Activated CD4-positive, alpha-beta T cell treated with anti-CD3 and anti-CD28 coated beads, Interleukin-2, amount 50 U/mL, for 48 hours (primary cell): ENCODE measurements at regions not wholly inside any gene's neighbourhood (a gene's known extent, or its start where the extent isn't known, plus 50 kb on each side); places are given as distances from the start of the nearest gene placed in this dataset.
"Not testable (repeated sequence)": the region's sequence is repeated elsewhere in the genome, so short reads cannot be mapped to it uniquely, and the experiment has no call there.

Experiments
- DNase-seq, 2 experiments: peaks; one replicate each; pipeline ENCODE4 v3.0.0-alpha.2; 2020

DNA sequence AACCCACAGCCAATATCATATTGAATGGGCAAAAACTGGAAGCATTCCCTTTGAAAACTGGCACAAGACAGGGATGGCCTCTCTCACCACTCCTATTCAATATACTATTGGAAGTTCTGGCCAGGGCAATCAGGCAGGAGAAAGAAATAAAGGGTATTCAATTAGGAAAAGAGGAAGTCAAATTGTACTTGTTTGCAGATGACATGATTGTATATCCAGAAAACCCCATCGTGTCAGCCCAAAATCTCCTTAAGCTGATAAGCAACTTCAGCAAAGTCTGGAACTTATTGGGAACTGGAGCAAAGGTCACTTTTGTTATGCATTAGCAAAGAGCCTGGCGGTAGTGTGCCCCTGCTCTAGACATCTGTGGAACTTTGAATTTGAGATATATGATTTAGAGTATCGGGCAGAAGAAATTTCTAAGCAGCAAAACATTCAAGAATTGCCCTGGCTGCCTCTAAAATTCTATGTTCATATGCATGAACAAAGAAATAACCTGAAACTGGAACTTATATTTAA, 53.4 kb upstream of the PSMA1 start:
- DNase-seq, result not testable (repeated sequence)

- DNase-seq, result no peak
These were observed 57.1 kb upstream of the PSMA1 start for GRCh38 chr11:14577292-14577691.

DNA sequence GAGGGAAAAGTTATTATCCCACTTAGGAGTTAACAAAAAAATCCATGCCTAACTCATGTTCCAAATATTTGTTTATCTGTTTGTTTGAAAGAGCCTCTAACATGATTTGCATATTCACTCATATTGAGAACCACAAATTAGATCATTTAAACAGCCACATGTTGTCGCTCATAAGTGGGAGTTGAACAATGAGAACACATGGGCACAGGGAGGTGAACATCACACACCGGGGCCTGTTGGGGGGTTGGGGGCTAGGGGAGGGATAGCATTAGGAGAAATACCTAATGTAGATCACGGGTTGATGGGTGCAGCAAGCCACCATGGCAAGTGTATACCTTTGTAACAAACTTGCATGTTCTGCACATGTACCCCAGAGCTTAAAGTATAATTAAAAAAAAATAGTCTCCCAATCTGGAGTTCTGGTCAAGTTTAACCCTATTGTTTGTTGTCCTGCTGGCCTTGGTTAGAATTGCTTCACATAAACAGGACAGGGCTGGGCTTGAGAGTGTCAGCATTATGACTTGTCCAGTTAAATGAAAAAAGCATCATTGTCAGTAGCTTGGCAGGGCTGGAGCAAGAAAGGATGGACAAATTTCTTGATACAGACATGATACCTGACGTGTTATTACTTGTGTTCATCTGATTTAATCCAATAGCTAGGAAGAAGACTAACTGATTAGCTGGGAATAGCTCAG, 57.8 kb upstream of the PSMA1 start:
- DNase-seq, result no peak

DNA sequence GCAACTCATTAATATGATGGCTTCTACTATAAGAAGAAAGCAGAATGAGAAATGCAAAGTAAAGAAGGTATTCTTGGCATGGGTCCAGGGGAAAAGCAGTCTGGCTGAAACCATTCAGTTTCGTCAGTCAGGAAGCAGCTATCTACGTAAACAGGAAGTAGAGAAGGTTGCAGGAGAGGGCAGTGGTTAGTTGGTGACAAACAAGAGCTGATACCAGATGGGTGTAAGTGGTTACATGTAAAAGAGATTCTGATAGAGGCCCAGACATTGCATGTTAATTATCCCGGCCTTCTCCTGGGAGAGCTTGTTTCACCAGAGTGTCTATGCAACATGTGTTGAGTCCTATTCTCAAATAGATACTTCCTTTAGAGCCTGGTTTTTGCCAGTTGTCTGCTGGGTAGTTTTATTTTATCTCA, 58.4 kb upstream of the PSMA1 start:
- DNase-seq, result peak; percentile 14 to 36

DNA sequence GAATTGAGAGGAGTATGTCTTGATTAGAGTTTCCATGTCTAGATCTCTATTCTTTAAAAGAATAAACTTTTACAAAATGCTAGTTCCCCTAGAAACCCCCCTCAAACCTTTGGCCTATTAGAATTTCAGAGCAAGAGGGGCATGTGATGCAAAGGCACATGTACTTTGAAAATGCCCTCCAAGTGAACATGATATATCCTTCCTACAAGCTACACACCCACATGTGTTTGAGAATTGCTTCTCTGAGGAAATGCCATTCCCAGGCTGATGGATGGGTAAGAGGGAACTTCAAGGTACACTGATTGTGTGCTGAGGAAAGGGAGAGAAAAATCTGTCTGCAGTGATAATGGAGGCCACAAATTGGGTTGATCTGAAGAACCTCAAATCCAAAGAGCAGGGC, 59.5 kb upstream of the PSMA1 start:
- DNase-seq, result no peak

GRCh38 chr11:14582793-14583192, 60.8 kb upstream of the PDE3B start:
- no peak for DNase-seq

DNA sequence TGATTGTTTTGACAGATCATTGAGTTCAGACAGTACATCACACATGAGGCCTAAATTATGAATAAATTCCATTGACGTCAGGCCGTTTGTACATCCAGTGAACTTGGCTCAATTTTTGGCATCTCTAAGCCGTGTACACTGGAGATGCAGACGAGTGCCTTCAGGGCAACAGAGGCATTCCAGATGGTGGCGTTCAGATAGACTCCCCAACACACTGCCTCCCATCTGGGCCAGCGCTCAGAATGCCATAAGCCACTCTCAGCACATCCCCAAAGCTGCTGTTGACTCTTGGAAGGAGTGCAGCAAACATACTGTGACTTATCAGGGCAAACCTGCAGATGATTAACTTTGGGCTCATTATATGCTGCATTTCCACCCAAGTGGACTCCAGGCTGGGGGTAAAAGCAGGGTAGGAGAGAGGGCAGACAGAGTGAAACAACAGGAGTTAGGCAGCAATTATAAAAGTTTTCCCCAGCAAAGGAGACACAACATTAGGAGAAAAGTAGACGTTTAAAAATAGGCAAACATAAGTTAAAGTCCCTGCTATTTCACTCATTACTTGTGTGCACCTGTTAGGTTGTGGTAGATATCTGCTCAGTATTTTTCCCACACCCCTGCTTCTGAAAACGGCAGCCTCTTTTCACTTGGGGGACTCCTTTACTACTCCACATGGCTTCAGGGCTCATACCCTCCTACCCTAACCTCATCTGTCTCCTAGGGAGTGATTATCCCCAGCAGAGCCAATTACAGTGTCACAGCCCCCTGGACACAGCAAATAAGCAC, 60.2 kb upstream of the PDE3B start:
- no peak for DNase-seq

DNA sequence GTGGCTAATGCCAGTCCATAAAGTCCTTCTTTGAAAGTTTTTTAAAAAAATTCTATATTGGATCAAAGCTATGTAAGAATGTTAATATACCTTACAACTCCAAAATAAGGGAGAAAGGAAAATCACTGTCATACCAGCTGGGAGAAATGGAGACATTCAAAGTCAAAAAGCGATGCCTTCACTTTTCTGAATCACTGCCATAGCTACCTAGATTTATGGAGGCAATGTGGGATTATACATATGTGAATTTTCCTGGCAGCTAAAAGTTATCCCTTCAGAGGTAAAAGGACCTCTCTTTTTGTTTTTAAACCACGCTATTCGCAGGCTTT, 59.6 kb upstream of the PDE3B start:
- DNase-seq, result no peak

GRCh38 chr11:14584595-14584994, 59.0 kb upstream of the PDE3B start:
- no peak for DNase-seq

- no peak for DNase-seq
These were observed 58.2 kb upstream of the PDE3B start for GRCh38 chr11:14585438-14585837.

GRCh38 chr11:14587258-14587657, 56.3 kb upstream of the PDE3B start:
- no peak for DNase-seq

DNA sequence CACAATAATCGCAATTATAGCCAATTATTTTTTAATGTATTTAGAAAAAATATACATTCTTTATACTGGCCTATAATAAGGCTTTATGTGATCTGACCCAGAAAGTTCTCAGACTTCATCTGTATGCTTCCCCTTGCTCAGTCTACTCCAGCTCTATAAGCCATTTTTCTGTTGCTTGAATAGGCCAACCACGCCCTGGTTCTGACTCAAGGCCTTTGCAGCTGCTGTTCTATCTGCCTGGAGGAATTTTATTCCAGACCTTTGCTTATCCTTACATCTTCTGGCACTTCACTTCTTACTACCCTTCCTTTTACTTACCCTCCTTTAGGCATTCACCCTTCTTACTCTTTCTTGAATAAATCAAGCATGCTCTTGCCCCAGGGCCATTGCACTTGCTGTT, 54.9 kb upstream of the PDE3B start:
- DNase-seq, result no peak

DNA sequence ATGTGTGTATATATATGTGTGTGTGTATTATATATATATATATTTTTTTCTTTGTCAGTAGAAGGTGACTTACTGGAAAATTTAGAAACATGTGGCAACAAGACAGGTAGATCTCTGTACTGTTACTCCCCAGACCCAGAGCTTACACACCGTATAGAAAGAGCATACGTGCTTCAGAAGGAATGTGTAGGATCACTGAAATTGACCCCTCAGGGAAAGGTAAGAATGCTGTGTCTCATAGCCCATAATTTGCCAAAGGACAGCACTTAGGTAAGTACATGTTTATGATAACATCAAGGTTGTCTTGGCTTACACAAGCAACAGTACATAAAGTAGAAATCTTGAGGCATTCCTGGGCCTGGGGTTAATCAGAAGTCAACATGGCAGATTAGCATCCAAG, 54.2 kb upstream of the PDE3B start:
- no peak for DNase-seq

GRCh38 chr11:14591046-14591445, 52.6 kb upstream of the PDE3B start:
- not testable (repeated sequence) for DNase-seq

- DNase-seq, result no peak
These were observed 49.9 kb upstream of the PDE3B start for GRCh38 chr11:14593671-14594070.
